HEK293 (cell line): ENCODE measurements at regions not wholly inside any gene's neighbourhood (a gene's known extent, or its start where the extent isn't known, plus 50 kb on each side); places are given as distances from the start of the nearest gene placed in this dataset.

Source experiments
- CTCF ChIA-PET: fragments of 350-600 bp; formaldehyde crosslinking; extraction: SDS; loops from one replicate; lab custom pipeline; 2021; ENCODE audit warnings: antibody characterized with exemption; lab: Yijun Ruan, JAX
- POLR2A ChIA-PET: fragments of 300-600 bp; formaldehyde crosslinking; extraction: SDS; loops from one replicate; lab custom pipeline; 2020; ENCODE audit warnings: antibody characterized with exemption, inconsistent platforms; lab: Yijun Ruan, JAX
- H3K27ac ChIP-seq: fragments of 200-500 bp; sonication (Bioruptor generic); 2 replicates; pipeline ENCODE4 v1.5.1; 2014; ENCODE audit warnings: low read depth, low read length, control low read depth, inconsistent platforms; ENCODE audit errors: extremely low read depth
- H3K36me3 ChIP-seq, 2 experiments: fragments of 200-500 bp in 1 of 2; sonication (Bioruptor generic) in 1 of 2; 1 replicate in 1 of 2; 2 replicates in 1 of 2; pipeline ENCODE4 v1.5.1; 2014 to 2017; ENCODE audit warnings: inconsistent platforms in 2 of 2, low read length in 2 of 2; ENCODE audit not compliant: control insufficient read depth in 2 of 2, insufficient read depth in 1 of 2
- H3K4me1 ChIP-seq: fragments of 200-500 bp; sonication (Bioruptor generic); 2 replicates; pipeline ENCODE4 v1.5.1; 2014; ENCODE audit warnings: mild to moderate bottlenecking, low read length, inconsistent platforms; ENCODE audit not compliant: control insufficient read depth, insufficient read depth
- H3K4me3 ChIP-seq: 2 replicates; pipeline ENCODE4 v1.5.1; 2011; ENCODE audit warnings: low read depth, mild to moderate bottlenecking, control low read depth, low read length, moderate library complexity
- H3K9me3 ChIP-seq: fragments of 200-500 bp; sonication (Bioruptor generic); 2 replicates; pipeline ENCODE4 v1.5.1; 2014; ENCODE audit warnings: low read depth, low read length, inconsistent platforms; ENCODE audit not compliant: control insufficient read depth, insufficient read depth
- OSR2 ChIP-seq: fragments of 450-650 bp; formaldehyde crosslinking; IDR thresholded peaks from 2 replicates; pipeline ENCODE4 v1.5.1; 2016; ENCODE audit warnings: missing biosample characterization, missing genetic modification characterization
- OVOL3 ChIP-seq: fragments of 450-650 bp; formaldehyde crosslinking; IDR thresholded peaks from 2 replicates; pipeline ENCODE4 v1.5.1; 2016; ENCODE audit warnings: missing biosample characterization, missing genetic modification characterization
- SP3 ChIP-seq: fragments of 450-650 bp; formaldehyde crosslinking; IDR thresholded peaks from 2 replicates; pipeline ENCODE4 v1.5.1; 2016; ENCODE audit warnings: missing biosample characterization, missing genetic modification characterization
- ZBTB48 ChIP-seq: fragments of 450-650 bp; formaldehyde crosslinking; IDR thresholded peaks from 2 replicates; pipeline ENCODE4 v1.5.1; 2016; ENCODE audit warnings: missing biosample characterization, missing genetic modification characterization
- ZFHX2 ChIP-seq: fragments of 450-650 bp; formaldehyde crosslinking; conservative IDR thresholded peaks from 2 replicates; pipeline ENCODE4 v1.5.1; 2016; ENCODE audit warnings: missing biosample characterization, missing genetic modification characterization
- ZNF174 ChIP-seq: fragments of 450-650 bp; formaldehyde crosslinking; IDR thresholded peaks from 2 replicates; pipeline ENCODE4 v1.5.0; 2017; ENCODE audit warnings: missing biosample characterization, mild to moderate bottlenecking, missing genetic modification characterization
- ZNF302 ChIP-seq: fragments of 450-650 bp; formaldehyde crosslinking; IDR thresholded peaks from 2 replicates; pipeline ENCODE4 v1.5.1; 2016; ENCODE audit warnings: missing biosample characterization, missing genetic modification characterization, low read depth
- ZNF561 ChIP-seq: fragments of 450-650 bp; IDR thresholded peaks from 2 replicates; pipeline ENCODE4 v1.5.1; 2018; ENCODE audit warnings: missing biosample characterization, missing genetic modification characterization, borderline replicate concordance
- ZNF660 ChIP-seq: fragments of 450-650 bp; IDR thresholded peaks from 2 replicates; pipeline ENCODE4 v1.5.1; 2018; ENCODE audit warnings: missing biosample characterization, mild to moderate bottlenecking, missing genetic modification characterization
- ZNF792 ChIP-seq: fragments of 450-650 bp; formaldehyde crosslinking; IDR thresholded peaks from 2 replicates; pipeline ENCODE4 v1.5.1; 2016; ENCODE audit warnings: missing biosample characterization, missing genetic modification characterization
- ZNF837 ChIP-seq: fragments of 450-650 bp; formaldehyde crosslinking; IDR thresholded peaks from 2 replicates; pipeline ENCODE4 v1.5.1; 2016; ENCODE audit warnings: missing biosample characterization, missing genetic modification characterization
- TF ChIP-seq, protein P1 (sequence below): fragments of 450-650 bp; formaldehyde crosslinking; IDR thresholded peaks from 2 replicates; pipeline ENCODE4 v1.5.1; 2017; ENCODE audit warnings: missing biosample characterization, missing genetic modification characterization
- TF ChIP-seq, protein P2 (sequence below): fragments of 450-650 bp; formaldehyde crosslinking; IDR thresholded peaks from 2 replicates; pipeline ENCODE4 v1.5.0; 2017; ENCODE audit warnings: missing biosample characterization, missing genetic modification characterization, borderline replicate concordance
- TF ChIP-seq, protein P3 (sequence below): fragments of 450-650 bp; formaldehyde crosslinking; IDR thresholded peaks from 2 replicates; pipeline ENCODE4 v1.5.1; 2016; ENCODE audit warnings: missing biosample characterization, missing genetic modification characterization
- TF ChIP-seq, protein P4 (sequence below): fragments of 450-650 bp; IDR thresholded peaks from 2 replicates; pipeline ENCODE4 v1.5.1; 2018; ENCODE audit warnings: missing biosample characterization, mild to moderate bottlenecking, missing genetic modification characterization

DNA sequence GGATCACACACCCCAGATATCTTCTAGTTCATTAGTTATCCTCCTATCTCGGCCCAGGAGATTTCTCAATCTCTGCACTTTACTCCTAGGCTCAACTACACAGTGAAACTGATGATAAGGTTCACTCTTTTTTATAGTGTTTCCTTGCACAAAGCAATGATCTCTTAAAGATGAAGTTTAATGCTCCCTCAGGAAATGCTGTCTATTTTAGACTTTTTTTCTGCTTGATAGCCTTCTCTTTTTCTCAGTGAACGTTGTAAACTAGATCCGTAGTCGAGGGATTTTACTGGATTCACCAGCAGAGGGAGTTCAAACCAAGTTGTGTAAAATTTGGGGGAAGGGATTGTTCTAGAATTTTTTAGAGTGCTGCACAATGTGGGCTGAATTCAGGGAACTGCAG is 269.6 kb downstream of the GBA3 start:
- no peak overlapping the region for H3K4me3 ChIP-seq
- CTCF ChIA-PET = no interaction called here
- H3K36me3 ChIP-seq = no peaks in the 10 kb centered on the region
- POLR2A ChIA-PET = no interaction called here
- no peaks in the 10 kb centered on the region for H3K9me3 ChIP-seq
- no peak for TF ChIP-seq SP3 (tag by site-specific recombination)
- TF ChIP-seq, protein P1, sequence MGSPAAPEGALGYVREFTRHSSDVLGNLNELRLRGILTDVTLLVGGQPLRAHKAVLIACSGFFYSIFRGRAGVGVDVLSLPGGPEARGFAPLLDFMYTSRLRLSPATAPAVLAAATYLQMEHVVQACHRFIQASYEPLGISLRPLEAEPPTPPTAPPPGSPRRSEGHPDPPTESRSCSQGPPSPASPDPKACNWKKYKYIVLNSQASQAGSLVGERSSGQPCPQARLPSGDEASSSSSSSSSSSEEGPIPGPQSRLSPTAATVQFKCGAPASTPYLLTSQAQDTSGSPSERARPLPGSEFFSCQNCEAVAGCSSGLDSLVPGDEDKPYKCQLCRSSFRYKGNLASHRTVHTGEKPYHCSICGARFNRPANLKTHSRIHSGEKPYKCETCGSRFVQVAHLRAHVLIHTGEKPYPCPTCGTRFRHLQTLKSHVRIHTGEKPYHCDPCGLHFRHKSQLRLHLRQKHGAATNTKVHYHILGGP (tag by site-specific recombination) = no peak
- TF ChIP-seq, protein P2, sequence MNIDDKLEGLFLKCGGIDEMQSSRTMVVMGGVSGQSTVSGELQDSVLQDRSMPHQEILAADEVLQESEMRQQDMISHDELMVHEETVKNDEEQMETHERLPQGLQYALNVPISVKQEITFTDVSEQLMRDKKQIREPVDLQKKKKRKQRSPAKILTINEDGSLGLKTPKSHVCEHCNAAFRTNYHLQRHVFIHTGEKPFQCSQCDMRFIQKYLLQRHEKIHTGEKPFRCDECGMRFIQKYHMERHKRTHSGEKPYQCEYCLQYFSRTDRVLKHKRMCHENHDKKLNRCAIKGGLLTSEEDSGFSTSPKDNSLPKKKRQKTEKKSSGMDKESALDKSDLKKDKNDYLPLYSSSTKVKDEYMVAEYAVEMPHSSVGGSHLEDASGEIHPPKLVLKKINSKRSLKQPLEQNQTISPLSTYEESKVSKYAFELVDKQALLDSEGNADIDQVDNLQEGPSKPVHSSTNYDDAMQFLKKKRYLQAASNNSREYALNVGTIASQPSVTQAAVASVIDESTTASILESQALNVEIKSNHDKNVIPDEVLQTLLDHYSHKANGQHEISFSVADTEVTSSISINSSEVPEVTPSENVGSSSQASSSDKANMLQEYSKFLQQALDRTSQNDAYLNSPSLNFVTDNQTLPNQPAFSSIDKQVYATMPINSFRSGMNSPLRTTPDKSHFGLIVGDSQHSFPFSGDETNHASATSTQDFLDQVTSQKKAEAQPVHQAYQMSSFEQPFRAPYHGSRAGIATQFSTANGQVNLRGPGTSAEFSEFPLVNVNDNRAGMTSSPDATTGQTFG (tag by site-specific recombination) = no peak
- no peak for TF ChIP-seq OVOL3 (tag by site-specific recombination)
- no peak for TF ChIP-seq ZNF837 (tag by site-specific recombination)
- TF ChIP-seq ZFHX2 (tag by site-specific recombination) = no peak
- TF ChIP-seq ZNF302 (tag by site-specific recombination) = no peak
- TF ChIP-seq, all 188 proteins: peak for 0
- no peaks in the 10 kb centered on the region for H3K4me1 ChIP-seq
- H3K27ac ChIP-seq = no peak overlapping the region

DNA sequence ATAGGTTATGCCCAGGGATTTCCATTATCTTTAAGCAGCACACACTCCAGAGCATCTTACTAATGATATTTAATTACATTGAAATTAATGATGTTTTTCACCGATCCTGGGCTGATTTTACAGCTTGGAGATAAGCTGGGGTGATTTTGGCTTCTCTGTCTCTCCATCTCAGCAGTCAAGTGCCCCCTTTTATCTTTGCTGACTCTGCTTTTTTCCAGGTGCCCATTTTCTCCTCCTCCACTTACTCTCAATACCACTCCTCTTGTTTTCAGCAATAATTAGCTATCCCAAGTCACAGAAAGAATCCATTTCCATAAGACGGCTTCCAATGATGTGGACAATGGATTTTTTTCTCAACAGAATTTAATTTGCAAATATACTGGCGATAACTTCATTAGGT is 266.7 kb downstream of the GBA3 start:
- ChIA-PET POLR2A (no interaction called here), CTCF (interaction anchor here (0.7 kb wide), 2 partner anchors 330 to 1397 kb away, joined by 3 to 4 read pairs; no protein-coding TSS in a partner anchor)
- H3K4me1 ChIP-seq = no peaks in the 10 kb centered on the region
- H3K4me3 ChIP-seq = no peak overlapping the region
- no peaks in the 10 kb centered on the region for H3K9me3 ChIP-seq
- TF ChIP-seq ZNF660 (no peak), ZNF561 (tag by site-specific recombination) (no peak), ZNF792 (tag by site-specific recombination) (no peak), ZBTB48 (tag by site-specific recombination) (no peak), OSR2 (no peak), ZNF174 (tag by site-specific recombination) (no peak)
- TF ChIP-seq, protein P3, sequence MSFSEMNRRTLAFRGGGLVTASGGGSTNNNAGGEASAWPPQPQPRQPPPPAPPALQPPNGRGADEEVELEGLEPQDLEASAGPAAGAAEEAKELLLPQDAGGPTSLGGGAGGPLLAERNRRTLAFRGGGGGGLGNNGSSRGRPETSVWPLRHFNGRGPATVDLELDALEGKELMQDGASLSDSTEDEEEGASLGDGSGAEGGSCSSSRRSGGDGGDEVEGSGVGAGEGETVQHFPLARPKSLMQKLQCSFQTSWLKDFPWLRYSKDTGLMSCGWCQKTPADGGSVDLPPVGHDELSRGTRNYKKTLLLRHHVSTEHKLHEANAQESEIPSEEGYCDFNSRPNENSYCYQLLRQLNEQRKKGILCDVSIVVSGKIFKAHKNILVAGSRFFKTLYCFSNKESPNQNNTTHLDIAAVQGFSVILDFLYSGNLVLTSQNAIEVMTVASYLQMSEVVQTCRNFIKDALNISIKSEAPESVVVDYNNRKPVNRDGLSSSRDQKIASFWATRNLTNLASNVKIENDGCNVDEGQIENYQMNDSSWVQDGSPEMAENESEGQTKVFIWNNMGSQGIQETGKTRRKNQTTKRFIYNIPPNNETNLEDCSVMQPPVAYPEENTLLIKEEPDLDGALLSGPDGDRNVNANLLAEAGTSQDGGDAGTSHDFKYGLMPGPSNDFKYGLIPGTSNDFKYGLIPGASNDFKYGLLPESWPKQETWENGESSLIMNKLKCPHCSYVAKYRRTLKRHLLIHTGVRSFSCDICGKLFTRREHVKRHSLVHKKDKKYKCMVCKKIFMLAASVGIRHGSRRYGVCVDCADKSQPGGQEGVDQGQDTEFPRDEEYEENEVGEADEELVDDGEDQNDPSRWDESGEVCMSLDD (tag by site-specific recombination) = no peak
- TF ChIP-seq, protein P4, sequence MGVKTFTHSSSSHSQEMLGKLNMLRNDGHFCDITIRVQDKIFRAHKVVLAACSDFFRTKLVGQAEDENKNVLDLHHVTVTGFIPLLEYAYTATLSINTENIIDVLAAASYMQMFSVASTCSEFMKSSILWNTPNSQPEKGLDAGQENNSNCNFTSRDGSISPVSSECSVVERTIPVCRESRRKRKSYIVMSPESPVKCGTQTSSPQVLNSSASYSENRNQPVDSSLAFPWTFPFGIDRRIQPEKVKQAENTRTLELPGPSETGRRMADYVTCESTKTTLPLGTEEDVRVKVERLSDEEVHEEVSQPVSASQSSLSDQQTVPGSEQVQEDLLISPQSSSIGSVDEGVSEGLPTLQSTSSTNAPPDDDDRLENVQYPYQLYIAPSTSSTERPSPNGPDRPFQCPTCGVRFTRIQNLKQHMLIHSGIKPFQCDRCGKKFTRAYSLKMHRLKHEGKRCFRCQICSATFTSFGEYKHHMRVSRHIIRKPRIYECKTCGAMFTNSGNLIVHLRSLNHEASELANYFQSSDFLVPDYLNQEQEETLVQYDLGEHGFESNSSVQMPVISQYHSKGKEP (tag by site-specific recombination) = no peak
- no peaks in the 10 kb centered on the region for H3K36me3 ChIP-seq
- no peak overlapping the region for H3K27ac ChIP-seq
